OCI-M1 (cell line): ENCODE measurements at regions not wholly inside any gene's neighbourhood (a gene's known extent, or its start where the extent isn't known, plus 50 kb on each side); places are given as distances from the start of the nearest gene placed in this dataset.
"Not testable (repeated sequence)": the region's sequence is repeated elsewhere in the genome, so short reads cannot be mapped to it uniquely, and the experiment has no call there.

Source experiments
- DNase-seq: peaks from one replicate; lab custom pipeline; 2025; lab: John Stamatoyannopoulos, UW

GRCh38 chr6:112459758-112460304 is 112.7 kb downstream of the RFPL4B start:
- no peak for DNase-seq

GRCh38 chr6:112464901-112465665 is 118.0 kb downstream of the RFPL4B start:
- peak; percentile 13 for DNase-seq

GRCh38 chr6:112466373-112467151 is 119.4 kb downstream of the RFPL4B start:
- DNase-seq, result peak; percentile 15

- DNase-seq, result no peak
These were observed 121.2 kb downstream of the RFPL4B start for GRCh38 chr6:112468359-112468758.

- no peak for DNase-seq
These were observed 122.2 kb downstream of the RFPL4B start for GRCh38 chr6:112469306-112469705.

GRCh38 chr6:112470376-112470775 is 123.2 kb downstream of the RFPL4B start:
- DNase-seq, result no peak

GRCh38 chr6:112470950-112471349 is 123.8 kb downstream of the RFPL4B start:
- DNase-seq, result no peak

- no peak for DNase-seq
These were observed 128.0 kb downstream of the RFPL4B start for GRCh38 chr6:112475083-112475482.

GRCh38 chr6:112477125-112477524 is 130.0 kb downstream of the RFPL4B start:
- DNase-seq, result no peak

GRCh38 chr6:112478036-112478435 is 130.9 kb downstream of the RFPL4B start:
- no peak for DNase-seq

- DNase-seq, result not testable (repeated sequence)
These were observed 132.8 kb downstream of the RFPL4B start for GRCh38 chr6:112479975-112480374.

GRCh38 chr6:112480553-112480952 is 133.4 kb downstream of the RFPL4B start:
- DNase-seq, result no peak

- DNase-seq, result no peak
These were observed 134.1 kb downstream of the RFPL4B start for GRCh38 chr6:112481211-112481610.

GRCh38 chr6:112482373-112482772 is 135.2 kb downstream of the RFPL4B start:
- no peak for DNase-seq

- DNase-seq, result no peak
These were observed 138.1 kb downstream of the RFPL4B start for GRCh38 chr6:112485120-112485826.

GRCh38 chr6:112485827-112486212 is 138.7 kb downstream of the RFPL4B start:
- no peak for DNase-seq

GRCh38 chr6:112486454-112486853 is 139.3 kb downstream of the RFPL4B start:
- DNase-seq, result no peak

GRCh38 chr6:112488238-112488637 is 141.1 kb downstream of the RFPL4B start:
- no peak for DNase-seq

GRCh38 chr6:112501705-112502104 is 154.6 kb downstream of the RFPL4B start:
- DNase-seq, result no peak

GRCh38 chr6:112502351-112503090 is 155.4 kb downstream of the RFPL4B start:
- DNase-seq, result peak; percentile 59

- DNase-seq, result no peak
These were observed 156.0 kb downstream of the RFPL4B start for GRCh38 chr6:112503091-112503596.
